ENCODE measurements at regions not wholly inside any gene's neighbourhood (a gene's known extent, or its start where the extent isn't known, plus 50 kb on each side); places are given as distances from the start of the nearest gene placed in this dataset.

DNA sequence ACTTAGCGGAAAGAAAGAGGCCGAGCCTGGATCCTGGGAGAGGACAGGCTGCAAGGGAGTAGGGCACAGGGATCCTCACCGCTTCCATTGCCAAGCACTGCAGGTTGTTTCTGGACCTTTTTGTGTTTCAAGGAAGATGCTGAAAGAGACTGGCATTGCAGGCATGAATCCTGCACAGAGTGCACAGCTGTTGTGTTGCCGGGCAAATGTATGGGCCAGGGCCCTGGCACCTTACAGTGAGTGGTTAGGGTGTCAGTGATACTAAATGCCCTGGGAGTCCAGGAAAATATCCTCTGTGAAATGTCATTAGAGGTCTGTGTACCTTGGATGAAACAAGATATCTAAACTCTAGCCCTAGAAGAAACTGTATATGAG, 145.5 kb upstream of the FGGY start:
- no peaks in the 10 kb centered on the region for H3K36me3 ChIP-seq
- ATAC-seq = peak; percentile 6
- WGBS, 2 donors (ENCODE audit: low coverage in 1 of 2) = 29% methylated on average over 3 of the region's 4 CpGs; no CpG with 5 or more reads in 1 of the 2 donors
- no peak for TF ChIP-seq EP300 (IDR thresholded peaks at IDR 0.05)
- TF ChIP-seq POLR2AphosphoS5 (IDR thresholded peaks at IDR 0.05) = no peak
- no peak for TF ChIP-seq POLR2A (IDR thresholded peaks at IDR 0.05)
- TF ChIP-seq, protein P1, sequence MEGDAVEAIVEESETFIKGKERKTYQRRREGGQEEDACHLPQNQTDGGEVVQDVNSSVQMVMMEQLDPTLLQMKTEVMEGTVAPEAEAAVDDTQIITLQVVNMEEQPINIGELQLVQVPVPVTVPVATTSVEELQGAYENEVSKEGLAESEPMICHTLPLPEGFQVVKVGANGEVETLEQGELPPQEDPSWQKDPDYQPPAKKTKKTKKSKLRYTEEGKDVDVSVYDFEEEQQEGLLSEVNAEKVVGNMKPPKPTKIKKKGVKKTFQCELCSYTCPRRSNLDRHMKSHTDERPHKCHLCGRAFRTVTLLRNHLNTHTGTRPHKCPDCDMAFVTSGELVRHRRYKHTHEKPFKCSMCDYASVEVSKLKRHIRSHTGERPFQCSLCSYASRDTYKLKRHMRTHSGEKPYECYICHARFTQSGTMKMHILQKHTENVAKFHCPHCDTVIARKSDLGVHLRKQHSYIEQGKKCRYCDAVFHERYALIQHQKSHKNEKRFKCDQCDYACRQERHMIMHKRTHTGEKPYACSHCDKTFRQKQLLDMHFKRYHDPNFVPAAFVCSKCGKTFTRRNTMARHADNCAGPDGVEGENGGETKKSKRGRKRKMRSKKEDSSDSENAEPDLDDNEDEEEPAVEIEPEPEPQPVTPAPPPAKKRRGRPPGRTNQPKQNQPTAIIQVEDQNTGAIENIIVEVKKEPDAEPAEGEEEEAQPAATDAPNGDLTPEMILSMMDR (IDR thresholded peaks at IDR 0.05) = peak in 1 of 4 experiments; percentile 10
- peak overlapping the region; percentile 11 to 85 (median 78) for H3K27ac ChIP-seq
- H3K9me3 ChIP-seq = no peaks in the 10 kb centered on the region
- no peaks in the 10 kb centered on the region for H3K27me3 ChIP-seq
- peak overlapping the region in 1 of 2 donors; percentile 9 for H3K4me3 ChIP-seq
- H3K4me1 ChIP-seq = peaks cover 5 to 42% (median 12%) of the 10 kb centered on the region in 3 donors

DNA sequence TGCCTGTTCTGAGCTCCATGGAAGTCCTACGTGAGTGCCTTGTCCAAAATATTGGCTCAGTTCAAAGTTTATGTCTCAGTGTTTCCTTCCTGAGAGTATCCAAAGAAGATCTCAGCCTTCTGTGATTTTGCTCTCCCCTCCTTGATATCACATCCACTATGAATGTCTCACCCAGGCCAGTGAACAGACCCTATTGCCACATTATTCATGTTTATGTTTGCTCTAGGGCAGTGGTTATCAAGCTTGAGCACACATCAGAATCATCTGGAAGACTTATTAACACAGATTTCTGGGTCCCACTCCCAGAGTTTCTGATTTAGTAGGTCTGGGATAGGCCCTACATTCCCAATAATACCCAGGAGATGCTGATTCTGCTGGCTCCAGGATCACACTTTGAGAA, 145.0 kb upstream of the FGGY start:
- ATAC-seq = no peak
- H3K9me3 ChIP-seq = no peaks in the 10 kb centered on the region

GRCh38 chr1:59152511-59152910, 144.4 kb upstream of the FGGY start:
- Histone ChIP-seq H3K27me3 (no peaks in the 10 kb centered on the region), H3K4me1 (peaks cover 7 to 42% (median 12%) of the 10 kb centered on the region in 3 donors), H3K27ac (peak overlapping the region in 2 of 4 donors; percentile 78 to 79), H3K9me3 (no peaks in the 10 kb centered on the region), H3K36me3 (no peaks in the 10 kb centered on the region), H3K4me3 (no peak overlapping the region)
- WGBS, 2 donors (ENCODE audit: low coverage in 1 of 2) = 91 to 94% methylated on average over 1 of the region's 1 CpG
- no peak for TF ChIP-seq POLR2AphosphoS5 (IDR thresholded peaks at IDR 0.05)
- TF ChIP-seq, protein P1 (IDR thresholded peaks at IDR 0.05) = no peak
- TF ChIP-seq EP300 (IDR thresholded peaks at IDR 0.05) = no peak
- TF ChIP-seq POLR2A (IDR thresholded peaks at IDR 0.05) = no peak
- no peak for ATAC-seq

More for the DNA sequence above, 145.0 kb upstream of the FGGY start:
- TF ChIP-seq, protein P1 (IDR thresholded peaks at IDR 0.05) = no peak
- TF ChIP-seq POLR2AphosphoS5 (IDR thresholded peaks at IDR 0.05) = no peak
- TF ChIP-seq EP300 (IDR thresholded peaks at IDR 0.05) = no peak
- no peak for TF ChIP-seq POLR2A (IDR thresholded peaks at IDR 0.05)
- WGBS, 2 donors (ENCODE audit: low coverage in 1 of 2) = 18% methylated on average over 1 of the region's 1 CpG; no CpG with 5 or more reads in 1 of the 2 donors
- H3K4me3 ChIP-seq = no peak overlapping the region
- peaks cover 7 to 45% (median 12%) of the 10 kb centered on the region in 3 donors for H3K4me1 ChIP-seq
- peak overlapping the region; percentile 11 to 85 (median 78) for H3K27ac ChIP-seq
- no peaks in the 10 kb centered on the region for H3K36me3 ChIP-seq
- no peaks in the 10 kb centered on the region for H3K27me3 ChIP-seq

- no peak for ATAC-seq
- Histone ChIP-seq H3K27ac (no peak overlapping the region), H3K9me3 (peaks cover 0 to 8% (median 0%) of the 10 kb centered on the region in 3 donors), H3K4me1 (peaks cover 7 to 40% (median 12%) of the 10 kb centered on the region in 3 donors), H3K27me3 (no peaks in the 10 kb centered on the region), H3K36me3 (no peaks in the 10 kb centered on the region), H3K4me3 (no peak overlapping the region)
- WGBS, 2 donors (ENCODE audit: low coverage in 1 of 2) = 100% methylated on average over 2 of the region's 2 CpGs
- TF ChIP-seq POLR2A (IDR thresholded peaks at IDR 0.05) (no peak), POLR2AphosphoS5 (IDR thresholded peaks at IDR 0.05) (no peak), EP300 (IDR thresholded peaks at IDR 0.05) (no peak)
- TF ChIP-seq, protein P1 (IDR thresholded peaks at IDR 0.05) = no peak
Observed at GRCh38 chr1:59154401-59154800, 142.5 kb upstream of the FGGY start.

GRCh38 chr1:59155351-59155750, 141.5 kb upstream of the FGGY start:
- Histone ChIP-seq H3K27ac (peak overlapping the region in 1 of 4 donors; percentile 26), H3K36me3 (no peaks in the 10 kb centered on the region), H3K4me3 (no peak overlapping the region), H3K27me3 (no peaks in the 10 kb centered on the region), H3K4me1 (peaks cover 7 to 34% (median 12%) of the 10 kb centered on the region in 3 donors), H3K9me3 (peaks cover 0 to 8% (median 0%) of the 10 kb centered on the region in 3 donors)
- ATAC-seq = no peak
- WGBS, 2 donors (ENCODE audit: low coverage in 1 of 2) = 90 to 100% methylated on average over 1 of the region's 1 CpG
- TF ChIP-seq, protein P1 (IDR thresholded peaks at IDR 0.05) = no peak
- TF ChIP-seq POLR2A (IDR thresholded peaks at IDR 0.05) = no peak
- TF ChIP-seq POLR2AphosphoS5 (IDR thresholded peaks at IDR 0.05) = no peak
- no peak for TF ChIP-seq EP300 (IDR thresholded peaks at IDR 0.05)
